Activated T-helper 1 cell treated with anti-CD3 and anti-CD28 coated beads, Interleukin-12 subunit alpha, Interleukin-12 subunit beta, Interleukin-2, Interleukin-4 antibody, amounts not matched to agents 30 ng/mL and 10 ng/mL and 1 ng/mL, durations not matched to agents 14 hours and 24 hours and 36 hours (primary cell): ENCODE measurements at regions not wholly inside any gene's neighbourhood (a gene's known extent, or its start where the extent isn't known, plus 50 kb on each side); places are given as distances from the start of the nearest gene placed in this dataset.
"Not testable (repeated sequence)": the region's sequence is repeated elsewhere in the genome, so short reads cannot be mapped to it uniquely, and the experiment has no call there.

Experiments used
- DNase-seq: peaks from one replicate; pipeline ENCODE4 v3.0.0; 2021; ENCODE audit warnings: low spot score
- H3K27ac Mint-ChIP-seq: one replicate; pipeline ENCODE4 v1.8.0; 2021; ENCODE audit warnings: mild to moderate bottlenecking, mixed read lengths
- H3K27me3 Mint-ChIP-seq: one replicate; pipeline ENCODE4 v1.8.0; 2022; ENCODE audit warnings: mild to moderate bottlenecking, moderate library complexity, mixed read lengths; ENCODE audit not compliant: insufficient read depth
- H3K36me3 Mint-ChIP-seq: one replicate; pipeline ENCODE4 v1.8.0; 2021; ENCODE audit warnings: low read depth, mixed read lengths
- H3K4me1 Mint-ChIP-seq: one replicate; pipeline ENCODE4 v1.8.0; 2021; ENCODE audit warnings: low read depth, mixed read lengths
- H3K4me3 Mint-ChIP-seq: one replicate; pipeline ENCODE4 v1.8.0; 2021; ENCODE audit warnings: mild to moderate bottlenecking, moderate library complexity, mixed read lengths
- H3K9me3 Mint-ChIP-seq: one replicate; pipeline ENCODE4 v1.8.0; 2021; ENCODE audit warnings: mixed read lengths
- intact Hi-C: fragments of 100-400 bp; cut with micrococcal nuclease; formaldehyde crosslinking; loops from one replicate; pipeline ENCODE4 v1.15.1; 2024

GRCh38 chr4:165805406-165805805 is 67.6 kb upstream of the TLL1 start:
- intact Hi-C loops, result no loop called here
- no peak overlapping the region for H3K4me3 Mint-ChIP-seq
- no peak for DNase-seq
- no peaks in the 10 kb centered on the region for H3K36me3 Mint-ChIP-seq
- no peaks in the 10 kb centered on the region for H3K9me3 Mint-ChIP-seq
- no peak overlapping the region for H3K27ac Mint-ChIP-seq
- H3K4me1 Mint-ChIP-seq, result no peaks in the 10 kb centered on the region
- H3K27me3 Mint-ChIP-seq, result no peaks in the 10 kb centered on the region

DNA sequence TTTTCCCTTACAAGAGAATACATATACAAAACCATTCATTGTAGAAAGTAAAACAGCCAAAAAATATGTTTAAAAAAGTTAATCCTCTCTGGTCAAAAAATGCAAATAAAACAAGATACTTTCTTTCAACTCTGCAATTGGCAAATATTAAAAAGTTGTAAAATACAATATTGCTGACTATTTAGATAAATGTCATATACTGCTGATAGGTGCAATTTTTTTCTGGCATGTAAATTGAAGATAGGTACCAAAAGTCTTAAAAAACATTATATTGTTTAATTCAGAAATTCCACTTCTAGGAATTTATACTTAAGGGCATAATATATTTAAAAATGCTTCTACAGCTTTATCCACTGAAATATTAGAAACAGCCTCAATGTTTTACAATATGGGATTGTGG is 66.4 kb upstream of the TLL1 start:
- Mint-ChIP-seq H3K27me3 (no peaks in the 10 kb centered on the region), H3K4me1 (no peaks in the 10 kb centered on the region), H3K4me3 (no peak overlapping the region), H3K27ac (no peak overlapping the region), H3K9me3 (no peaks in the 10 kb centered on the region), H3K36me3 (no peaks in the 10 kb centered on the region)
- intact Hi-C loops, result no loop called here
- DNase-seq, result no peak

- no peaks in the 10 kb centered on the region for H3K4me1 Mint-ChIP-seq
- no peaks in the 10 kb centered on the region for H3K36me3 Mint-ChIP-seq
- no peak overlapping the region for H3K4me3 Mint-ChIP-seq
- H3K27ac Mint-ChIP-seq, result no peak overlapping the region
- H3K27me3 Mint-ChIP-seq, result no peaks in the 10 kb centered on the region
- no peak for DNase-seq
- intact Hi-C loops, result no loop called here
- H3K9me3 Mint-ChIP-seq, result no peaks in the 10 kb centered on the region
Observed at GRCh38 chr4:165810726-165811125, 62.3 kb upstream of the TLL1 start.

- H3K36me3 Mint-ChIP-seq, result no peaks in the 10 kb centered on the region
- peaks cover 2% of the 10 kb centered on the region for H3K27me3 Mint-ChIP-seq
- intact Hi-C loops, result no loop called here
- no peaks in the 10 kb centered on the region for H3K4me1 Mint-ChIP-seq
- no peak for DNase-seq
- no peak overlapping the region for H3K27ac Mint-ChIP-seq
- peaks cover 3% of the 10 kb centered on the region for H3K9me3 Mint-ChIP-seq
- H3K4me3 Mint-ChIP-seq, result no peak overlapping the region
Observed at GRCh38 chr4:165813606-165814005, 59.4 kb upstream of the TLL1 start.

DNA sequence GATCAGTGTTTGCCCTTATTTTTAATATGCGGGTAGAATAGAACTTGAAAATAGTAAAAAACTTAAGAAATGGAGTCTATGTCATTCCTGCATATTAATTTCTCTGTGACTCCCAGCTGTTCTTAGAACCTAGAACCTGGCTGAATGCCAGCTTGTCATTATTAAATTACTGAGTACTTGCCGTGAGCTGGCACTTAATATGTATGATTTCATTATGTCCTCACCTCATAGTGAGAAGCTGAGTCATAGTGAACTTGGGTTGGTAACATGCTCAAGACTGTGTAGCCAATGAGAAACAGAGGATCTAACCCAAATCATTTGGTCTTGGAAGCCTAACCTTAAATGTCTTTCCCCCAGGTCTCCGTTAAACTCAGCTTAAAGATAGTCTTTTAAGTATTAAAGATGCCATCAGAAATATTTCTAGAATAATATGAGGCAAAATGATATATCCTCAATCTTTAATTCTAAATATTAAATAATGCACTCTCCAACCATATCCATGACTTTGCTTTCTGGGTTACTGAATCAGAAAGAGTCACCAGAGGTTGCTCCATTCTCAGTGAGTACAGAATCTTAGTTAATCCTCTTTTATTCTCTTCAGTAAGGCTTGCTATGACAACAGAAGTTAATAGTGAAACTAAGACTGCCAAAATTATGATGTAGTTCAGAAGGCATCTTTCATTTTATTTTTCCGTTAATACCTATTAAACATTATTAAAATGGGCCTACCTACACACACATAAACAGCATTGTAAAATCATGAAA is 58.6 kb upstream of the TLL1 start:
- no peak overlapping the region for H3K27ac Mint-ChIP-seq
- no peak overlapping the region for H3K4me3 Mint-ChIP-seq
- H3K9me3 Mint-ChIP-seq, result peaks cover 3% of the 10 kb centered on the region
- intact Hi-C loops, result no loop called here
- peaks cover 2% of the 10 kb centered on the region for H3K27me3 Mint-ChIP-seq
- no peaks in the 10 kb centered on the region for H3K36me3 Mint-ChIP-seq
- H3K4me1 Mint-ChIP-seq, result no peaks in the 10 kb centered on the region
- DNase-seq, result no peak

DNA sequence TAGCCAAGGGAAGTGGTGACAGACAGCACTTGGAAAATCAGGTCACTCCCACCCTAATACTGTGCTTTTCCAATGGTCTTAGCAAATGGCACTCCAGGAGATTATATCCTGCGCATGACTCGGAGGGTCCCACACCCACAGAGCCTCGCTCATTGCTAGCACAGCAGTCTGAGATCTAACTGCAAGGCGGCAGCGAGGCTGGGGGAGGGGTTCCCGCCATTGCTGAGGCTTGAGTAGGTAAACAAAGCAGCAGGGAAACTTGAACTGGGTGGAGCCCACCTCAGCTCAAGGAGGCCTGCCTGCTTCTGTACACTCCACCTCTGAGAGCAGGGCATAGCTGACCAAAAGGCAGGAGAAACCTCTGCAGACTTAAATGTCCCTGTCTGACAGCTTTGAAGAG is 53.9 kb upstream of the TLL1 start:
- H3K9me3 Mint-ChIP-seq, H3K27ac Mint-ChIP-seq, H3K36me3 Mint-ChIP-seq, H3K4me3 Mint-ChIP-seq, H3K27me3 Mint-ChIP-seq, DNase-seq, intact Hi-C loops, H3K4me1 Mint-ChIP-seq: not testable (repeated sequence)
